HG02973 (cell line): ENCODE measurements at regions not wholly inside any gene's neighbourhood (a gene's known extent, or its start where the extent isn't known, plus 50 kb on each side); places are given as distances from the start of the nearest gene placed in this dataset.
A peak's percentile ranks its signal among the peaks of the same experiment; 100 is the strongest.

ENCODE experiments used
- ATAC-seq: cut with Tn5 transposase; IDR thresholded peaks from one replicate; pipeline ENCODE4 v1.9.1; 2021; ENCODE audit warnings: moderate library complexity; ENCODE audit not compliant: unreplicated experiment

- ATAC-seq = no peak
These were observed 59.6 kb upstream of the LINC00305 start for GRCh38 chr18:64208516-64208915.

DNA sequence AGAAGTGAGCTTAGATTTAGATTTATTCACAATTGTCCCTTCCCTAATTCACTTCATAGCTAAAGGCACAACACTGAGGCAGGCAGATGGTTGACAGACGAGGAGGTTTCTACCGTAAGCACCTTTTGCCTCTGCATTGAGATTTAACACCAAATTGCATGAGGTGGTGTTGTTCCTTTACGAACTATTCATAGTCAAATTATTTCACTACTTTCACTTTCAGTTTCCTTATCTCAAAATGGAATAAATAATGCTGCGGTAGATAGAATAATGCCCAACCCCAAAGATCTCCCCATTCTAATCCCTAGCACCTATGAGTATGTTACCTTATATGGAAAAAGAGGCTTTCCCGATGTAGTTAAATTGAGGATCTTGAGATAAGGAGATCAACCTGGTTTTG lies 58.9 kb upstream of the LINC00305 start:
- no peak for ATAC-seq

- ATAC-seq = peak; percentile 45
These were observed 54.4 kb upstream of the LINC00305 start for GRCh38 chr18:64203295-64203694.

- no peak for ATAC-seq
These were observed 54.0 kb upstream of the LINC00305 start for GRCh38 chr18:64202863-64203262.

DNA sequence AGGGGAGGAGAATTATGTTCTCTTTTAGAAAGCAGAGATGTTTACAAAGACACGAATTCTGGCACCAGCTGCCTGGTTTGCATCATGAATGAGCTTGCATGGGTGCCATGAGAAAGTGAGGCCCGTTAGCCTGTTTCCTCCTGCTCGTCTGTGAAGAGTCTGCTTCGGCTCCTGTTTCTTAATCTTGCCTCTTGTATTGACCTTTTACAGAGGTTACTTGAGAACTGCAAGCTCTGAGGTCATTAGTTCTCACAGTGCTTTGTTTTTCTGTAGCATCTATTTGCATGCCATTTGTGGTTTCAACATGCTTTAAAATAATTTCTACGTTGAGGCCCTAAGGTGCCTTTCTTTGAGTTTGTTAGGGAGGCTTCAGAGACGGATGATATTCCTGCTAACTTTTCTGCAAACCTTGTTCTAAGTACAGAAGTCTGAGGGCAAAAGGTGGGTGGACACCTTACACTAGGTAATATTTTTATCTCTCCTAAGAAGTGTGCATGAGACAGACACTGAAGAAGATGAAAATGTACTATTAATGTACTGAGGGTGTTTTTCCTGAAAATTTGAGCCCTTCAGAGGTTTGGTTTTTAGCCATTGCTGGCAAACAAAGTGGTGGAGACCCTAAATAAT lies 53.4 kb upstream of the LINC00305 start:
- ATAC-seq = no peak

DNA sequence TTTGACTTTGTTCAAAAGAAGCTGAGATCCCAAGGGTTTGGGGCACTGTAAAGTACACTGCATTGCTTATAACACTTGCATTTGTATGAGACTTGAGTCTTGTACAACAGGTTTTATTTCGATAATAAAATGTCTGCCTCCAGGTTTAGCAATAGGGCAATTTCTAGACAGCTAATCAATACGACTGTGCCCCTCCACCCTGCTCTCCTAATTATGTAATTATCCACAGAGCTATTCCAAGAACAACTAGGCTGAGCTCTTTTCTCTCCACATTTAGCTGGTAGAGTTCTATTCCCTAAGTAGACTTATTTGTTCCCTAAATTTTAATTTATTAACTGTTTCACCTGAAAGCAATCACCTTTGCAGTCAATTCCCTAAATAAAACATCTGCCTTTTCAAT lies 52.9 kb upstream of the LINC00305 start:
- no peak for ATAC-seq

DNA sequence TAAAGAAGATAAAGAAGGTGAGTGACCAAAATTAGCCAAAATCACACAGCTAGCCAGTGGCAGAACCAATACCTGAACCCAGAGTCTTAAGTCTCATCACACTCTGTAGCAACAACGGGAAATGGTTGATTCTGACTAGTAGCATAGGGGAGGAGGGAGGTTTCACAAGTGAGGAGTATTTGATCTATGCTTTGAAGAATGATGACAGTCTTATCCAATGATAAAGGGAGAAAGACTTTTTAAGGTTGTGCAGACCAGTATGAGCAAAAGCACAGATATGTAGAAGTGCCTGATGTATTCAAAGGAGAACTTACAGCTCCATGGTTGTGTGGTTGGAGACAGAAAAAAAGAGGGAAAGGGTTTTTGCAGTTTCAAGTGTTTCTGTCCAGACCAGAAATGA lies 50.7 kb upstream of the LINC00305 start:
- no peak for ATAC-seq
